Stomach (tissue), 8 donors: ENCODE measurements at regions not wholly inside any gene's neighbourhood (a gene's known extent, or its start where the extent isn't known, plus 50 kb on each side); places are given as distances from the start of the nearest gene placed in this dataset.
A peak's percentile ranks its signal among the peaks of the same experiment; 100 is the strongest.
"Not testable (repeated sequence)": the region's sequence is repeated elsewhere in the genome, so short reads cannot be mapped to it uniquely, and the experiment has no call there.

Experiments
- DNase-seq, 2 donors: peaks; one replicate each; pipeline versions ENCODE4 v3.0.0 to v3.0.0-alpha.2; 2013 to 2019
- H3K27ac ChIP-seq, 5 donors: fragments of 200-600 bp in 4 of 5; sonication (generic) in 4 of 5; one replicate each; pipeline ENCODE4 v1.5.1; 2013 to 2019; ENCODE audit warnings: mild to moderate bottlenecking in 1 of 5, moderate library complexity in 1 of 5
- H3K27me3 ChIP-seq, 3 donors: fragments of 200-600 bp; sonication (generic); one replicate each; pipeline ENCODE4 v1.5.1; 2017 to 2019; ENCODE audit warnings: mixed run types in 1 of 3
- H3K36me3 ChIP-seq, 4 donors: fragments of 200-600 bp; sonication (generic); 1 replicate in 3 of 4; 2 replicates in 1 of 4; pipeline ENCODE4 v1.5.1; 2016 to 2019
- H3K4me1 ChIP-seq, 4 donors: fragments of 200-600 bp; sonication (generic); one replicate each; pipeline ENCODE4 v1.5.1; 2016 to 2019
- H3K4me3 ChIP-seq, 4 donors: fragments of 200-600 bp; sonication (generic) in 3 of 4; one replicate each; pipeline ENCODE4 v1.5.1; 2016 to 2019; ENCODE audit warnings: mild to moderate bottlenecking in 1 of 4
- H3K9me3 ChIP-seq, 4 donors: fragments of 200-600 bp; sonication (generic); one replicate each; pipeline ENCODE4 v1.5.1; 2016 to 2019
- CTCF ChIP-seq, 7 experiments: fragments of 450-650 bp in 4 of 7; fragments of 200-600 bp in 3 of 7; sonication (generic) in 3 of 7; IDR thresholded peaks; one replicate each; pipeline ENCODE4 v1.5.1; 2016 to 2019; ENCODE audit warnings: antibody characterized with exemption in 7 of 7, control low read depth in 2 of 7, mild to moderate bottlenecking in 1 of 7
- EP300 ChIP-seq: sonication (generic); formaldehyde crosslinking; IDR thresholded peaks from one replicate; pipeline ENCODE4 v1.6.1; 2017; ENCODE audit warnings: antibody characterized with exemption
- POLR2A ChIP-seq, 4 donors: fragments of 450-650 bp; IDR thresholded peaks; one replicate each; pipeline ENCODE4 v1.6.1; 2016; ENCODE audit warnings: antibody characterized with exemption in 4 of 4, control low read depth in 2 of 4, mild to moderate bottlenecking in 1 of 4, moderate library complexity in 1 of 4
- POLR2AphosphoS5 ChIP-seq, 3 donors: sonication (generic); formaldehyde crosslinking; IDR thresholded peaks; one replicate each; pipeline ENCODE4 v1.6.1; 2016; ENCODE audit warnings: antibody characterized with exemption in 3 of 3
- WGBS, 5 donors: extraction: QIAGEN DNeasy Blood & Tissue Kit in 3 of 5; methylation state at CpG; one replicate each; pipeline versions ENCODE4 v1.1.5 to v1.1.7; 2013 to 2018; 5-methylcytosine and 5-hydroxymethylcytosine counted together
- intact Hi-C: fragments of 100-400 bp; cut with DNase I; formaldehyde crosslinking; loops from one replicate; pipeline ENCODE4 v1.15.1; 2023; ENCODE audit warnings: low total_unique reads
- donor health status: healthy with polysubstance abuse.
- donor health status: Bipolar disorder and iron deficiency.
- donor health status: healthy.

DNA sequence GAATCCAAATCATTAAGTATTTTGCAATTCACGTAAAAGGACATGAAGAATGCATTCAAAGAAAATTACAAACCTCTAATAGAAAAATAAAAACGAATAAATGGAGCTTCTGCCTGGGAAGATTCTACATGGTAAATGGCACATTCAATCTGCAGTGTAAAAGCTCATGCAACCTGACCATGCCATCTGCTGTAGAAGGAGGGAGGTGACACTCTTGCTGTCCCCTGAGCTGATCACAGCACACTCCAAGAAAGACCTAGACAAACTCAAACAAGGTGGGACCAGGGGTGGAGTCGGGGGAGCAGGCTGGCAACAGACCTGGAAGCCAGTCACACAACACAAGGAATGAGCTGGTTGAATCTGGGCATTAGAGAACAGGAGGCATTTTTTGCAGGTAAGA lies 101.8 kb downstream of the BDH1 start:
- peaks cover 9 to 28% (median 20%) of the 10 kb centered on the region in 4 donors for H3K4me1 ChIP-seq
- intact Hi-C loops, result loop anchor here (10.0 kb wide), 1 partner anchor 189 kb away; no protein-coding TSS in a partner anchor
- peak in 1 of 2 donors; percentile 58 for DNase-seq
- no peak overlapping the region for H3K4me3 ChIP-seq
- H3K9me3 ChIP-seq, result no peaks in the 10 kb centered on the region
- no peaks in the 10 kb centered on the region for H3K36me3 ChIP-seq
- TF ChIP-seq CTCF (IDR thresholded peaks at IDR 0.05) (peak in 1 of 7 experiments; percentile 24), POLR2A (IDR thresholded peaks at IDR 0.05) (no peak)
- H3K27ac ChIP-seq, result no peak overlapping the region
- WGBS, 5 donors, result 34 to 52% (median 45%) methylated on average over 3 of the region's 3 CpGs
- no peaks in the 10 kb centered on the region for H3K27me3 ChIP-seq

- Histone ChIP-seq H3K27me3 (no peaks in the 10 kb centered on the region), H3K4me3 (no peak overlapping the region), H3K9me3 (no peaks in the 10 kb centered on the region), H3K27ac (no peak overlapping the region), H3K36me3 (no peaks in the 10 kb centered on the region), H3K4me1 (peaks cover under 1 to 2% (median 2%) of the 10 kb centered on the region in 4 donors)
- 85 to 94% (median 89%) methylated on average over 4 of the region's 4 CpGs for WGBS, 5 donors
- intact Hi-C loops, result loop anchor here (10.0 kb wide), 1 partner anchor 186 kb away; no protein-coding TSS in a partner anchor
- no peak for TF ChIP-seq POLR2A (IDR thresholded peaks at IDR 0.05)
- TF ChIP-seq CTCF (IDR thresholded peaks at IDR 0.05), result no peak
- no peak for TF ChIP-seq POLR2AphosphoS5 (IDR thresholded peaks at IDR 0.05)
- TF ChIP-seq EP300, result no peak
- no peak for DNase-seq
These were observed 105.0 kb downstream of the BDH1 start for GRCh38 chr3:197450810-197451209.

DNA sequence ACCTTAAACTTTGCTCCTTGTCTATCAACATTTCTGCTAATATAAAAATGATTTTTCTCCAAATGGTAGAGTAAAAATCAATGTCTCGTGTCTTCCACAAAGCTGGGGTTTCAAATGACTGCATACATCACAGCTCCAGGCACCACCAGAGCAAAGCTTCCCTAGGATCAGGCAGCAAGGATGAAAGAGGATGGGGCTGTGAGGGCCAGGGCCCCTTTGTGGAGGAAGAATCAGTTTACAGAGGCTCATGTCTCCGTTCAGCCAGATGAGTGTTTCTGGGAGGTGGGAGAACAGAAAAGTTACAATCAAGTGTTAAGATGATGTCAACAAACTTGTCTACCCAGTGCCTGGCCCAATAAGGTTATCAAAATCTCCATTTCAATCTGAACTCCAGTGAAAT lies 105.5 kb downstream of the BDH1 start:
- H3K27ac ChIP-seq, result no peak overlapping the region
- no peak for DNase-seq
- intact Hi-C loops, result loop anchor here (10.0 kb wide), 1 partner anchor 186 kb away; no protein-coding TSS in a partner anchor
- no peaks in the 10 kb centered on the region for H3K4me1 ChIP-seq
- no peak for TF ChIP-seq POLR2A (IDR thresholded peaks at IDR 0.05)
- no peak for TF ChIP-seq EP300
- no peak for TF ChIP-seq POLR2AphosphoS5 (IDR thresholded peaks at IDR 0.05)
- no peak for TF ChIP-seq CTCF (IDR thresholded peaks at IDR 0.05)
- no peaks in the 10 kb centered on the region for H3K9me3 ChIP-seq
- H3K36me3 ChIP-seq, result no peaks in the 10 kb centered on the region
- no peaks in the 10 kb centered on the region for H3K27me3 ChIP-seq
- no peak overlapping the region for H3K4me3 ChIP-seq
- WGBS, 5 donors, result 60 to 94% (median 87%) methylated on average over 2 of the region's 2 CpGs

DNA sequence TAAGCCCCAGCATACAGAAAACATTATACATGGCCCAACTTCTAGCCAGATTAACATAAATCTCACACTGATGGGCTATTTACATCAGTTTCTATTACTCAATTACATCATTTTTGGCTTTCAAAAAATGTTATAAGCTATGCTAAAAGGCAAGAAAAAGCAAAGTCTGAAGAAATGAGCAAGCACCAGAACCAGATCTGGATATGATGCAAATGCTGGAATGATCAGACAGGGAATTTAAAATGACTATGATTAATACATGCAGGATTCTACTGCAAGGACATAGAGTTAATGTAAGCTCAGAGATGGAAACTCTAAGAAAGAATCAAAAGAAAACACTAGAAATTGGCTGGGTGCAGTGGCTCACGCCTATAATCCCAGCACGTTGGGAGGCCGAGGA lies 106.6 kb downstream of the BDH1 start:
- H3K27me3 ChIP-seq, H3K36me3 ChIP-seq, H3K4me1 ChIP-seq, intact Hi-C loops, H3K27ac ChIP-seq, H3K4me3 ChIP-seq, H3K9me3 ChIP-seq: not testable (repeated sequence)
- 84 to 95% (median 90%) methylated on average over 3 of the region's 3 CpGs for WGBS, 5 donors
- DNase-seq, result peak in 1 of 2 donors; percentile 34

- H3K9me3 ChIP-seq, H3K27me3 ChIP-seq, DNase-seq, intact Hi-C loops, H3K36me3 ChIP-seq, H3K4me3 ChIP-seq, H3K4me1 ChIP-seq, H3K27ac ChIP-seq: not testable (repeated sequence)
- WGBS, 5 donors, result 82 to 88% (median 83%) methylated on average over 6 of the region's 6 CpGs
These were observed 108.0 kb downstream of the BDH1 start for GRCh38 chr3:197447781-197448180.
